CD4-positive, alpha-beta T cell (primary cell): ENCODE measurements at regions not wholly inside any gene's neighbourhood (a gene's known extent, or its start where the extent isn't known, plus 50 kb on each side); places are given as distances from the start of the nearest gene placed in this dataset.

Experiments used
- ATAC-seq: fragments of 200-7000 bp; cut with Tn5 transposase; one replicate; pipeline ENCODE4 v1.10.0; 2022; ENCODE audit warnings: mild to moderate bottlenecking; ENCODE audit not compliant: poor library complexity
- CTCF ChIA-PET: fragments of 350-600 bp; sonication (Branson Sonifier 250); formaldehyde crosslinking; loops from one replicate; lab custom pipeline; 2021; ENCODE audit warnings: antibody characterized with exemption, inconsistent platforms; lab: Charles Lee
- POLR2A ChIA-PET: fragments of 350-600 bp; sonication (Branson Sonifier 250); formaldehyde crosslinking; loops from one replicate; lab custom pipeline; 2021; ENCODE audit warnings: antibody characterized with exemption, inconsistent platforms; lab: Charles Lee
- DNase-seq, 14 experiments: peaks; one replicate each; pipeline ENCODE4 v3.0.0-alpha.2; 2013 to 2020; ENCODE audit warnings: mixed read lengths in 2 of 14
- H3K27ac ChIP-seq, 2 donors: one replicate each; pipeline versions ENCODE4 v1.5.1 to v1.7.0; 2013; ENCODE audit warnings: low read length in 2 of 2, low read depth in 1 of 2, mild to moderate bottlenecking in 1 of 2
- H3K27me3 ChIP-seq, 2 experiments: 1 replicate in 1 of 2; 2 replicates in 1 of 2; pipeline versions ENCODE4 v1.6.1 to v1.7.0; 2013; ENCODE audit warnings: low read length in 2 of 2, control low read depth in 1 of 2, mild to moderate bottlenecking in 1 of 2, moderate library complexity in 1 of 2; ENCODE audit not compliant: insufficient read depth in 2 of 2, control insufficient read depth in 1 of 2
- H3K36me3 ChIP-seq: one replicate; pipeline ENCODE4 v1.6.1; 2013; ENCODE audit warnings: low read length, control low read depth; ENCODE audit not compliant: insufficient read depth
- H3K4me1 ChIP-seq: one replicate; pipeline ENCODE4 v1.6.1; 2013; ENCODE audit warnings: low read length, control low read depth; ENCODE audit not compliant: insufficient read depth
- H3K4me3 ChIP-seq: one replicate; pipeline ENCODE4 v1.5.1; 2013; ENCODE audit warnings: mild to moderate bottlenecking, low read length, moderate library complexity
- H3K9me3 ChIP-seq, 2 experiments: 1 replicate in 1 of 2; 2 replicates in 1 of 2; pipeline versions ENCODE4 v1.6.1 to v1.7.0; 2013; ENCODE audit warnings: low read length in 2 of 2, mild to moderate bottlenecking in 2 of 2, control low read depth in 1 of 2, moderate library complexity in 1 of 2; ENCODE audit not compliant: control insufficient read depth in 1 of 2, insufficient read depth in 1 of 2
- H3K27ac Mint-ChIP-seq: one replicate; pipeline ENCODE4 v1.8.0; 2020; ENCODE audit warnings: mixed read lengths
- H3K27me3 Mint-ChIP-seq: one replicate; pipeline ENCODE4 v1.8.0; 2021; ENCODE audit warnings: mixed read lengths
- H3K36me3 Mint-ChIP-seq: one replicate; pipeline ENCODE4 v1.8.0; 2021; ENCODE audit warnings: low read depth, mixed read lengths
- H3K4me1 Mint-ChIP-seq: one replicate; pipeline ENCODE4 v1.8.0; 2021; ENCODE audit warnings: low read depth, mixed read lengths
- H3K4me3 Mint-ChIP-seq: one replicate; pipeline ENCODE4 v1.8.0; 2020; ENCODE audit warnings: mild to moderate bottlenecking, mixed read lengths
- H3K9me3 Mint-ChIP-seq: one replicate; pipeline ENCODE4 v1.8.0; 2020; ENCODE audit warnings: mixed read lengths
- CTCF ChIP-seq: fragments of 200-600 bp; IDR thresholded peaks from one replicate; pipeline ENCODE4 v1.8.0; 2022; ENCODE audit warnings: antibody characterized with exemption, mild to moderate bottlenecking
- intact Hi-C, 2 experiments: fragments of 100-400 bp; cut with DNase I in 1 of 2; cut with micrococcal nuclease in 1 of 2; formaldehyde crosslinking; loops; one replicate each; pipeline versions ENCODE4 v1.15.1 to v1.9.0; 2023 to 2025; cut with DNase I, micrococcal nuclease

- Mint-ChIP-seq H3K27me3 (no peaks in the 10 kb centered on the region), H3K9me3 (no peaks in the 10 kb centered on the region), H3K4me3 (no peak overlapping the region), H3K36me3 (no peaks in the 10 kb centered on the region), H3K27ac (no peak overlapping the region), H3K4me1 (no peaks in the 10 kb centered on the region)
- intact Hi-C loops, result no loop called here
- Histone ChIP-seq H3K27me3 (no peaks in the 10 kb centered on the region), H3K9me3 (no peaks in the 10 kb centered on the region), H3K4me3 (no peak overlapping the region), H3K4me1 (no peaks in the 10 kb centered on the region), H3K36me3 (no peaks in the 10 kb centered on the region), H3K27ac (no peak overlapping the region)
- DNase-seq (no peak), ATAC-seq (no peak)
- no peak for TF ChIP-seq CTCF
- ChIA-PET POLR2A (no interaction called here), CTCF (no interaction called here)
Measured at GRCh38 chr11:111001081-111001430, 244.5 kb upstream of the POU2AF2 start.

- Histone ChIP-seq H3K27ac (no peak overlapping the region), H3K9me3 (no peaks in the 10 kb centered on the region), H3K4me1 (no peaks in the 10 kb centered on the region), H3K27me3 (no peaks in the 10 kb centered on the region), H3K36me3 (no peaks in the 10 kb centered on the region), H3K4me3 (no peak overlapping the region)
- H3K4me1 Mint-ChIP-seq, result no peaks in the 10 kb centered on the region
- POLR2A ChIA-PET, result no interaction called here
- H3K27ac Mint-ChIP-seq, result no peak overlapping the region
- H3K4me3 Mint-ChIP-seq, result no peak overlapping the region
- no peaks in the 10 kb centered on the region for H3K27me3 Mint-ChIP-seq
- H3K9me3 Mint-ChIP-seq, result no peaks in the 10 kb centered on the region
- intact Hi-C loops, result no loop called here
- no peak for TF ChIP-seq CTCF
- no peaks in the 10 kb centered on the region for H3K36me3 Mint-ChIP-seq
- DNase-seq, result no peak
- no peak for ATAC-seq
- CTCF ChIA-PET, result no interaction called here
Measured at GRCh38 chr11:111000400-111001080, 245.0 kb upstream of the POU2AF2 start.

GRCh38 chr11:110992481-110992880 is 253.0 kb upstream of the POU2AF2 start:
- TF ChIP-seq CTCF, result no peak
- no peak overlapping the region for H3K27ac ChIP-seq
- Mint-ChIP-seq H3K36me3 (no peaks in the 10 kb centered on the region), H3K4me1 (no peaks in the 10 kb centered on the region), H3K9me3 (peaks cover 2% of the 10 kb centered on the region), H3K27ac (no peak overlapping the region), H3K4me3 (no peak overlapping the region), H3K27me3 (peaks cover 4% of the 10 kb centered on the region)
- intact Hi-C loops, result no loop called here
- H3K4me3 ChIP-seq, result no peak overlapping the region
- H3K36me3 ChIP-seq, result no peaks in the 10 kb centered on the region
- DNase-seq (no peak), ATAC-seq (no peak)
- ChIA-PET POLR2A (no interaction called here), CTCF (interaction anchor here (1.0 kb wide), 1 partner anchor 8 kb away, joined by 3 read pairs; no protein-coding TSS in a partner anchor)
- no peaks in the 10 kb centered on the region for H3K27me3 ChIP-seq
- H3K4me1 ChIP-seq, result no peaks in the 10 kb centered on the region
- H3K9me3 ChIP-seq, result no peaks in the 10 kb centered on the region
